GM19043 (cell line): ENCODE measurements at regions not wholly inside any gene's neighbourhood (a gene's known extent, or its start where the extent isn't known, plus 50 kb on each side); places are given as distances from the start of the nearest gene placed in this dataset.

Experiments used
- ATAC-seq: cut with Tn5 transposase; IDR thresholded peaks from one replicate; pipeline ENCODE4 v1.9.1; 2021; ENCODE audit warnings: low read depth; ENCODE audit not compliant: unreplicated experiment

GRCh38 chr10:29395409-29395808 is 106.5 kb downstream of the LYZL1 start:
- no peak for ATAC-seq

GRCh38 chr10:29397221-29397620 is 108.4 kb downstream of the LYZL1 start:
- ATAC-seq: no peak

- ATAC-seq: no peak
Observed at GRCh38 chr10:29403208-29403607, 114.3 kb downstream of the LYZL1 start.

GRCh38 chr10:29407280-29407858 is 118.5 kb downstream of the LYZL1 start:
- no peak for ATAC-seq
